GM06990 (cell line): ENCODE measurements at regions not wholly inside any gene's neighbourhood (a gene's known extent, or its start where the extent isn't known, plus 50 kb on each side); places are given as distances from the start of the nearest gene placed in this dataset.

Experiments
- DNase-seq: peaks from one replicate; pipeline ENCODE4 v3.0.0-alpha.2; 2011; ENCODE audit not compliant: insufficient read length; ENCODE audit errors: extremely low read depth
- H3K27me3 ChIP-seq: replicated peaks from 2 replicates; pipeline ENCODE4 v1.6.0; 2011; ENCODE audit warnings: low read length; ENCODE audit not compliant: control insufficient read depth, insufficient read depth
- H3K36me3 ChIP-seq: 2 replicates; pipeline ENCODE4 v1.5.1; 2011; ENCODE audit warnings: low read length; ENCODE audit not compliant: control insufficient read depth, insufficient read depth
- H3K4me3 ChIP-seq: replicated peaks from 2 replicates; pipeline ENCODE4 v1.5.1; 2011; ENCODE audit warnings: low read depth, mild to moderate bottlenecking, control low read depth, low read length
- CTCF ChIP-seq: IDR thresholded peaks from 2 replicates; pipeline ENCODE4 v1.5.1; 2011; ENCODE audit warnings: low read length, control low read depth, mild to moderate bottlenecking, inconsistent platforms; ENCODE audit not compliant: insufficient read depth, poor library complexity, severe bottlenecking

DNA sequence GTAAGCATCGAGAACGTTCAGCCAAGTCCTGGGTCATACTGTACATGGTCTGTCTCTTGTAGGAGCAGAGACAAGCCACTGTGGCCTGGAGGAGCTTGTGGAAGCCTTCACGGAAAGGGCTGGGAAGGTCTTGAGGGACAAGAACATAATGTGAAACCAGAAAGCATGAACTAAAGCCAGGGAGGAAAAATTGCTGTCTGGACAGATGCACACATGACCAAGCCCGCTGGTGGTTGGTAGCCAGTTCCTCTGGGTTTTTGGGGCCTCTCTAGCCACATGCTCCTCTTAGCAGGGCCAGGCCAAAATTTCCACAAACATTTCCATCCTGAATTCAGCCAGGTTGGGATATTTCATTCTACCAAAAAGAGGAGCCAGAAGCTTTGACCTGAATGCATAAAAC is 196.2 kb upstream of the SIX2 start:
- no peak for DNase-seq
- TF ChIP-seq CTCF: no peak
- Histone ChIP-seq H3K4me3 (no peak overlapping the region), H3K27me3 (no peaks in the 10 kb centered on the region; the same call in 1 of the 2 replicates), H3K36me3 (no peaks in the 10 kb centered on the region)

GRCh38 chr2:45203400-45203799 is 194.1 kb upstream of the SIX2 start:
- TF ChIP-seq CTCF: no peak
- Histone ChIP-seq H3K4me3 (no peak overlapping the region), H3K36me3 (no peaks in the 10 kb centered on the region), H3K27me3 (no peaks in the 10 kb centered on the region)
- no peak for DNase-seq

- H3K36me3 ChIP-seq: no peaks in the 10 kb centered on the region
- no peak for DNase-seq
- TF ChIP-seq CTCF: no peak
- H3K27me3 ChIP-seq: no peaks in the 10 kb centered on the region
- H3K4me3 ChIP-seq: no peak overlapping the region
These were observed 190.7 kb upstream of the SIX2 start for GRCh38 chr2:45199973-45200372.

DNA sequence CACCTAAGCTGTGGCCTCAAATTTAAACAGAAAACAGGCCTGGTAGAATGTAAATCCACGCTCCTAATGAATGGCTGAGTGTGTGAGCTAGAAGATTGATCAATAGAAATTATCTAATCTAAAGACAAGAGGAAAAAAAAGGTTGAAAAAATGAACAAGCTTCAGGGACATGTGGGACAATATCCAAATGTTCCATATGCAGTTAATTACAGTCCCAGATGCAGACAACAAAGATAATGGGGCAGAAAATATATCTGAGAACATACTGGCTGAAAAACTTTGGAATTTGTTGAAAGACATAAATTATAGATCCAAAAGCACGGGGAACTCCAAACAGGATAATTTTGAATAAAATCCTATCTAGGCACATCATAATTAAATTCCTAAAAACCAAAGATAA is 186.7 kb upstream of the SIX2 start:
- H3K36me3 ChIP-seq: no peaks in the 10 kb centered on the region
- H3K4me3 ChIP-seq: no peak overlapping the region
- DNase-seq: no peak
- no peaks in the 10 kb centered on the region; the same call in 1 of the 2 replicates for H3K27me3 ChIP-seq
- TF ChIP-seq CTCF: no peak

DNA sequence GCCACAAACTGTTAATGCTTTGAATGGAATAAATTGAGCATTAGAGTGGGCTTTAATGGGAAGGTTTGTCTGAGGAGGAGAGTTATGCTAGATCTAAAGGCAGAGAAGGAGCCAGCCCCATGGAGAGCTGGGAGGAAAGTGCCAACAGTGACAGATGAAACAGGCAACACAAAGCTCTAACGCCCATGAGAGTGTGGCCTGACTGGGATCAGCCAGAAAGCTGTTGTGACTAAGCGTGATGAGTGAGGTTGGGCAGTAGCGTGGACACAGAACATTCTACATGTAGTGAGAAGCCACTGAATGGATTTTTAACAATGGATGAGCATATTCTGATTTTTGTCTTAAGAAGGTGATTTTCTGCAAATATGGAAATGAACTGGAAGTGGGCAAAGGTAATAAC is 185.3 kb upstream of the SIX2 start:
- TF ChIP-seq CTCF: no peak
- H3K27me3 ChIP-seq: no peaks in the 10 kb centered on the region; the same call in 1 of the 2 replicates
- no peak overlapping the region for H3K4me3 ChIP-seq
- DNase-seq: no peak
- no peaks in the 10 kb centered on the region for H3K36me3 ChIP-seq

- H3K27me3 ChIP-seq: no peaks in the 10 kb centered on the region; the same call in 1 of the 2 replicates
- H3K4me3 ChIP-seq: no peak overlapping the region
- H3K36me3 ChIP-seq: no peaks in the 10 kb centered on the region
- DNase-seq: no peak
- no peak for TF ChIP-seq CTCF
These were observed 184.3 kb upstream of the SIX2 start for GRCh38 chr2:45193581-45193980.
